Activated CD8-positive, alpha-beta memory T cell treated with anti-CD3 and anti-CD28 coated beads, Interleukin-2, amount 50 U/mL, for 1 hour (primary cell): ENCODE measurements at regions not wholly inside any gene's neighbourhood (a gene's known extent, or its start where the extent isn't known, plus 50 kb on each side); places are given as distances from the start of the nearest gene placed in this dataset.

Source experiments
- DNase-seq: peaks from one replicate; pipeline ENCODE4 v3.0.0-alpha.2; 2020; ENCODE audit errors: extremely low read depth

- DNase-seq, result no peak
Measured at GRCh38 chr14:104514156-104514848, 65.3 kb upstream of the C14orf180 start.

GRCh38 chr14:104515059-104515810 lies 64.3 kb upstream of the C14orf180 start:
- DNase-seq, result no peak

GRCh38 chr14:104515811-104516780 lies 63.5 kb upstream of the C14orf180 start:
- DNase-seq, result no peak

DNA sequence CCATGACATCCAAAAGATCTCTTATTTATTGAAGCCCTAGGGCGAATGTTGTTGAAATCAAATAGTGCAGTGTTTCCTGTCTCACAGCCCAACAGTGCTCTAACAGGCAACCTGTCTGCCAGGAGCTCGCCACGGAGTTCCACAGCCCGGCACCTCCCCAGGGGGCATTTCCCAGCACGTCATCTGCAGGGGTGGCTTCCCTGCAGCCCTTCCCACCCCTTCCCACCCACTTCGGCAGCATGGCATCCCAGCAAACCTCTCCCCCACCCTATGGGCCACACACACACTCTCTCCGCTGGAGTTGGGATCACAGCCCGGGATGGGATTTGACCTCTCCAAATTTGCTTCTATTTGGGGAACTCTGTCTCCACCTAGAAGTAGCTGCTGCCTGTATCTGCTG lies 62.7 kb upstream of the C14orf180 start:
- no peak for DNase-seq

DNA sequence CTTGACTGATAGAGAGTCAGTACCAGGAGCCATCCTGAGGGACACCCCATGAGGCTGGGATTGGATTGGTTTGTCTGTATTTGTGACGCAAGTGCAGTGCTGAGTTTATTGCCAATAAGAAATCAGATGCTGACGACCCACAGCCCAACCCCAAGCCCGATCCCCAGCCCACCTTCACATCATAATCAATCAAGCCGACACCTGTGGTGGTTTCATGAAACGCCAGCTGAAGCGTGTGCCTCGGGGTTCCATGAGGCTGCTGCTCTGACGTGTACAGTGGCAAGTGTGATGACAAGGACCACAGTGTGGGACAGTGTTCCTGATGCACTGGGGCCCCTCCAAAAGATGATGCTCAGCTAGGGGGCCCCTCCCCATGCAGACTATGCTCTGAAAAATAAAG lies 62.1 kb upstream of the C14orf180 start:
- DNase-seq, result no peak

DNA sequence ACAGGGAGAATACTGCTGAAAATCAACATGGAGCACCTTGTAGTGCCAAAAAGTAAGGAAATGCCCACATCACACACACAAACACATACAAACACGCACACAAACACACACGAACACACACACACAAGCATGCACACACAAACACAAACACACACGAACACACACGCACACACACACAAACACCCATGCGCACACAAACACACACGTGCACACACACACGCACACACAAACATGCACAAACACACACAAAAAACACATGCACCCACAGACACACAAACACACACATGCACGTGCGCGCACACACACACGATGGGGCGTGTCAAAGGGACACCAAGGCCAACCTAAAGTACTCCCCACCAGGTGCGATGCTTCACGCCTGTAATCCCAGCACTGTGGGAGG lies 61.7 kb upstream of the C14orf180 start:
- no peak for DNase-seq

DNA sequence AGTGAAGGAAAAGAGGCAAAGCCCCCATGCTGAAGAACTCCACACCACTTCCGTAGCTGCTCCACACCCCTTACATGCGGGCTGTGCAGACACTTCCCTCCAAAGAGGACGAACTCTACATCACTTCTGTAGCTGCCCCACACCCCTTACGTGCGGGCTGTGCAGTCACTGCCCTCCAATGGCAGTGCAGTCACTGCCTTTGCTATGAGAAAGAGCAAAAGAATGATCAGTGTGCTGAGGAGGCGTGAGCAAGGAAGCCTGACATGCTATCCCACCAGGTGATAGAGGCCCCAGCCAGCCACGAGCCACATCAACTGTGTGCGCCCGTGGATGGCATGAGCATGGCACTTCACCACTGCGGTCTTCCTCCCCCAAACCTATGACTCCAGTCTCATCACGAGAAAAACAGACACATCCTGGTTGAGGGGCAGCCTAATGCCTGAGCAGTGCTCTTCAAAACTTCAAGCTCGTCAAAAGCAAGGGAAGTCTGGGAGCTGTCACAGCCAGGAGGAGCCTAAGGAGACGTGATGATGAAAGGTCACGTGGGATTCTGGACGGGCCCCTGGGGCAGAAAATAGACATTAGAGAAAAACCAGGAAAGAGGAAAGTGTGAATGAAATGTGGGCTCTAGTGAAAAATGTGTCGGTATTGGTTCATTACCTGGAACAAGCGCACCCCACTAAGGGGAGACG lies 60.8 kb upstream of the C14orf180 start:
- no peak for DNase-seq

- DNase-seq, result no peak
Measured at GRCh38 chr14:104519721-104520120, 59.8 kb upstream of the C14orf180 start.

DNA sequence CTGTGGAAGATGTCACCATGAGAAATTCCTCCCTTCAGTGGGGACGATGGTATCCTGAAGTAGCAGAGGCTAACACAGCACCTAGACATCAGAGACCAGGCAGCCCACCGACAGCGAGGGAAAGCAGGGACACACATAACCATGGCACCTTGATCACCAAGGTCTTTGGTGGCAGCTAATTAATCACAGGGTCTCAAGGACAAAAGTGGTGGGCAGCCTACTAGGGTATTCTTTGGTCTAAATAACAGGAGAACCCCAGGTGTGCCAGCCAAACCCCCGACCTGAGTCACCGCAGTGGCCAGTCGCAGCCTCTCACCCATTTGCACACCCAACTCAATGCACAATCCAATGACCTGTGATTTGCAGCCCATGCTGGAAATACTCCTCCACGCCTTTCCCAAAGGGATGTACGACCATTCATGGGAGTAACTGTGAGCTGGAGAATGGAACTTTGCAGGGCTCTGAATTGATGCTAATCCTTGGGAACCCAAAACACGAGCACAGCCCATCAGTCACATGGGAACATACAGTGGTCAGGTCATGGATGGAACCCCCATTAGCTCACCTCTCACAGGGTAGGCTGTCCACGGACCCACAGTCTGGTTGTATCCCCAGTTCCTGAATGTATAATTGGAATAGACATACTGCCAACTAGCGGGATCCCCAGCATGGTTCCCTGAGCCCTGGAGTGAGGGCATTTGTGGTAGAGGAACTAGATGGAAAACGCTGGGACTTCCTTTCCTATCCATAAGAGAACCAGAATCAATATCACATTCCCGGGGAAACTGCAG lies 58.7 kb upstream of the C14orf180 start:
- DNase-seq, result no peak

DNA sequence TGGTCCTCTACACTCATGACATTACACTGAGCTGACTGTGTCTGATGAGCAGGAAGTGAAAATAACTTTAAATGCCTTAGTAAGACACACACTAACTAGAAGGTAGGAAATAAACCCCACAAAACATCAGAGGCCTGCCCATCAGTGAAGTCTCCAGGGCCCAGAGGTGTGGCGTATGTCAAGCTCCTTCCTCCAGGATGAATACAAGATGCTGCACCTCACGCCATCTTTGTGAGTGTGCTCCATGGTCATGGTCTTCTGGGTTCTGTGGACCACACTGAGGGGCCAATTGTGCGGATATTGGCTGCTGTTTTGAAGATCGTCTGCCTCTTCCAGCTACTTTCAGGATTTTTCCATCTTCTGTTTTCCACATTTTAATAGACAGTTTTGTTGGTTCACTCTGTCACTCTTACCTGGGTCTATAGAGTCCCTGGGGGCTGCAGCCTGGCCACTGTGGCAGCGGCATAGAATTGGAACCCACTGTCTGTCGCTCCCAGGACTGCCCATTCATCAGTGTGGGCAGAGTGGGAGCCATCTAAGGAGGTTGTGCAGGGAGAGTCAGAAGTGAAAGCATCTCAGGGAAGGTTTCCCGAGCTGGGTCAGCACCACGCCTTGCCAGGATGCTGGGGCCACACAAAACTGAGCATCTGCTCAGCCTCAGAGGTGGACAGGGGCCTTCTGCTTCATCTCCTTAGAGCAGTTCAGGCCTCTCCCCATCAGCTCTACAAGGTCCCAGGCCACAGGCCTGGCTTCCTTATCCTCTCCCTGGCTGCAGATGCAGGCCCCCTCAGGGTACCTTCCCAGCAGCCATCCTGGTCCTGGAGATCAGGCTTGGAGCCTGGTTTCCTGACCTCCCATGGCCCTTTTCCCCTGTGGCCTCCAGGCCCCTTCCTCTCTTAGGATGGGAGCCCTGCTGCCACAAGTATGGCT lies 57.5 kb upstream of the C14orf180 start:
- DNase-seq, result no peak

DNA sequence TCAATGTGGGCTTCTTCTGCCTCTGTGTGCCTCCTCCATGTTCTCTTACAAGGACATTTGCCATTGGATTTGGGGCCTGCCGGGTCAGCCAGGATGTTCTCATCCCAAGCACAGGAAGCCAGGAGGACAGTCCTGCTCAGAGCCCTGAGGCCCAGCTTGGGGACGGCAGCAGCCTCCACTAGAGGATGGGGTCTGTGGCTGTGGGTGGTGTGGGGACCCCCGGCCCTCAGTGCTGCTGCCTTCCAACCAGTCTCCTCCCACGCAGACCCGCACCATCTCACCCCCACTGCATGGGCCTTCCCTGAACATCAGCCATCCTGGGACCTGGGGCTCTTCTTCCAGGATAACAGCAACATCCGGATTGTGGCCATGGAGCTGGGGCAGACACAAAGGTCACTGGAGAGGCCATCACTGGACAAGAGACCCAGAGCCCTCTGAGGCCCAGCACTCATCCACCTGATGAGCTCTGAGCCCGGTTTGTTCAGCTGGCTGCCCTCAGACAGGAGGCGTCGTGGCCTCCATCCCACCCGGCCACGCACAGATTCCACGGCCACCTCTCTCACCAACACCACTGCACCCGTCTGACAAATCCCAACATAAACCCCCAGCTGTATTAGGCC lies 56.5 kb upstream of the C14orf180 start:
- no peak for DNase-seq

- DNase-seq, result no peak
Measured at GRCh38 chr14:104523546-104523935, 56.0 kb upstream of the C14orf180 start.

GRCh38 chr14:104524726-104525125 lies 54.8 kb upstream of the C14orf180 start:
- no peak for DNase-seq

DNA sequence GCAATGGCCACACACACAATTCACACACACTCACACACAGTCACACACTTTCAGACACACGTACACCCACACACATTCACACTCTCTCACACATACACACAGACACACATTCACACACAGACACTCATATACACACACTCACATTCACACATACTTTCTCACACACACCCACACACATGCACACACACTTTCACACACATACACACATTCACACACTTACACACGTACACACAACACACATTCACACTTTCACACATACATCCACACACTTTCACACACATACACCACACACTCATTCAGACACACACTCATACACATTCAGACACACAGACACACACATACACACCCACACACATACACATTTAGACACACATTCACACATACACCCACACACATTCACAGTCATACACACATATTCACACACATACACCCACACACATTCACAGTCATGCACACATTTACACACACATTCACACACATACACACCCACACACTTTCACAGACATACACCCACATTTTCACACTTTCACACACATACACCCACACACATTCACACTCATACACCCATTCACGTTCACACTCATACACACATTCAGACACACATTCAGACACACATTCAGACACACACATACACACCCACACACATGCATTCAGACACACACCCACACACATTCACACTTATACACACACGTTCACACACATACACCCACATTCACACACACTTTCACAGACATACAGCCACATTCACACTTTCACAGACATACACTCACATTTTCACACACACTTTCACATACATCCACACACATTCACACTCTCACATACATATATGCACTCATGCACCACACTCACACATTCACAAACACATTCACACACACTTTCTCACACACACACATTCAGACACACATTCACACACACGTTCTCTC lies 52.6 kb upstream of the C14orf180 start:
- DNase-seq, result no peak

- no peak for DNase-seq
Measured at GRCh38 chr14:104527857-104528459, 51.6 kb upstream of the C14orf180 start.

GRCh38 chr14:104528496-104528895 lies 51.1 kb upstream of the C14orf180 start:
- no peak for DNase-seq
